Stimulated activated CD4-positive, alpha-beta T cell treated with anti-CD3 and anti-CD28 coated beads, Interleukin-12 subunit alpha, Interleukin-12 subunit beta, amount 100 ng/mL, for 24 hours (primary cell): ENCODE measurements at regions not wholly inside any gene's neighbourhood (a gene's known extent, or its start where the extent isn't known, plus 50 kb on each side); places are given as distances from the start of the nearest gene placed in this dataset.
"Not testable (repeated sequence)": the region's sequence is repeated elsewhere in the genome, so short reads cannot be mapped to it uniquely, and the experiment has no call there.

Experiments
- DNase-seq, 2 experiments: peaks; one replicate each; pipeline ENCODE4 v3.0.0-alpha.2; 2020; ENCODE audit warnings: low read depth in 2 of 2

DNA sequence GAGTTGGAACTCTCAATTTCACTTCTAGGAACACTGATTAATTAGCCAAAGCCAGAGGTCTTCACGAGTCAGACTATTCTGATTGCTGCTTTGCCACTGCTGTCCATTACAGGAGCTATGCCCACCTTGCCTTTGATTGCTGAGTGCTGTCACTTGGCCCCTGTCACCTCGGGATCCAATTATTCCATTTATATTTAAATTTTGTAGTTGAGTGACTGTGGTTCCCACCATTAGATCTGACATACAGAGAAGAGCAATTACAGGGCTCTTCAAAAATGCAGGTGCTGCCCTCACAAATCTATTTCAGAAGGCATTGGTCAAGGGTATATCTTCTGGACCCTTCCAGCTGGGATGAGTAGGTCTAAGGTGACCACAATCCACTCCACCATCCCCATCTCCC lies 200.8 kb downstream of the GJA1 start:
- DNase-seq = not testable (repeated sequence)

GRCh38 chr6:121639021-121639420 lies 203.6 kb downstream of the GJA1 start:
- DNase-seq = no peak

DNA sequence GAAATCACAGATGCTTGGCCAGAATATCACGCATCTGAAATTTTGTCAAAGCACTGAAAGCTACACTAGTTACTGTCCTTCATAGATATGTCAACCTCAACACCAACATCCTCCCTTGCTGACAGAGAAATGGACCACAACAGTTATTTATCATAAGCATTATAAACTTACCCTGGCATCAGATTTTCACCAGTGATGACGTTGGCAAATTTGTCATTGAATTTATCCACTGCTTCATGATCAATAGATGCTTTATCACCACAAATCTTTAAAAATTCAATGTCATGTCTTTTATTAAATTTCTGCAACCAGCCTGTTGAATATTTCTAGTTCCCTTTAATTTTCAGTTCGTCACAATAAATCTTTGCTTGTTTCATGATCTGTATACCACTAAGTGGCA lies 205.7 kb downstream of the GJA1 start:
- DNase-seq = no peak

DNA sequence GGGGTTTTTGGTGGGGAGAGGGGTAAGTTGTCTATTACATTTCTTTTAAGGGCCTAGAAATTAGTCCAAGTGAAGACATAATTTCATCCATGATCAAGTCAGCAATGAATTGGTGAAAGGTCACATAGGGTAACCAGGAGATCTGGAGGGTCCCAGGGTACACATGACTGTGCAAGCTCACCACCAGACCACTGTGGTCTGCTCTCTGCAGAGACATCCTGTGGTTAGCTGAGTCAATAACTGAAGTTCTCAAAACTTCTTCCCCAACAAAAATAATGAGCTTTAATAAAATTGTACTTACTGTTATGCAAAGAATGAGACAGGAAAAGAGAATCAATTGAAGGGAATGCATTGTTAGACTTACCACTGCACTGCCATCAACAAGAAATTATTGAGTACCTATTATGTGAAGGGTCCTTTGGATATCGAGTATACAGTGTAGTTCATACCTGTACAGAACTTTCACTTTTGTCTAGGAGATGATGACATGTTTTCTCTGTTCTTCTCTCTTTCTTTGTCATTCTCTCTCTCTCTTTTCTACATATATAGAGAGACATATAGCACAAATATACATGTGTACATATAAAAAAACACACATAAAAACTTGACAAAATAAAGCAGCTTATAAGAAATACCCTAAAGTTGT lies 209.8 kb downstream of the GJA1 start:
- DNase-seq = no peak

GRCh38 chr6:121647905-121648304 lies 212.5 kb downstream of the GJA1 start:
- no peak for DNase-seq

- no peak for DNase-seq
Measured at GRCh38 chr6:121649951-121650350, 214.5 kb downstream of the GJA1 start.

DNA sequence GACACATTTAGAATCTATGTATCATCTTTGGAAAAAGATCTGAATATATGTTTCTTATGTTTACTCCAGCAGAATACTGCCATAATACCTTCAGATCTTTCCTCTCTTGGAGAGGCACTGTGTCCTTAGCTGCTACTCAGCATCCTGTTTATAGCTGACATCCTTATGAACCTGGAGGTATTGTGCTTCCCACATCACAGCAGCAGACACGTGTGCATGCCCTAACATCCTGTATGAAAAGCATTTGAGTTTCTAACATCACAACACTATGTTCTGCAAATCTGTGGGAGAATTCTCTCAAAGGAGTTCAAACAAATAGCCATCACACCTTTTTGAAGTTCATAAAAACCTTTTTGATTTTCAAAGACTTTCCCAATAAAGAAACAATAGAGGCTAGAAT lies 216.0 kb downstream of the GJA1 start:
- DNase-seq = no peak

- no peak for DNase-seq
Measured at GRCh38 chr6:121652223-121652622, 216.8 kb downstream of the GJA1 start.

GRCh38 chr6:121652726-121653623 lies 217.5 kb downstream of the GJA1 start:
- DNase-seq = no peak

- no peak for DNase-seq
Measured at GRCh38 chr6:121653624-121654008, 218.2 kb downstream of the GJA1 start.

DNA sequence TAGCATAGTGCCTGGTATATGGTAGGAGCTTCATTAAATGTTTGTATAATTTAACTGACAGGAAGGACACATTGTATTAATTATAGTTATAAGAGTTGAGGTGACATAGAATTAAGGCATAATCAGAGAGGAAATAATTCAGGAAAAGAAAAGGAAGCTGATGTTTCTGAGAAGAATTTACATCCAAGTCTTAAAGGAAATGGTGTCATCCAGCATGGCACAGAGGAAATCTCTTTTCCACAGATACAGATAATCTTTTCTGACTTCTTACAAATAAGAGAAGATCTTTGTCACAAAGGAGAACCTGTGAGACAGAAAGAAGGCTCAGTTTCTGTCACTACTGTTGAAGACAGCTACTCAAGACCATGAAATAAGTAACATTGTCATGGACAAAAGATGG lies 222.5 kb downstream of the GJA1 start:
- no peak for DNase-seq

GRCh38 chr6:121660277-121660676 lies 224.8 kb downstream of the GJA1 start:
- DNase-seq = no peak

DNA sequence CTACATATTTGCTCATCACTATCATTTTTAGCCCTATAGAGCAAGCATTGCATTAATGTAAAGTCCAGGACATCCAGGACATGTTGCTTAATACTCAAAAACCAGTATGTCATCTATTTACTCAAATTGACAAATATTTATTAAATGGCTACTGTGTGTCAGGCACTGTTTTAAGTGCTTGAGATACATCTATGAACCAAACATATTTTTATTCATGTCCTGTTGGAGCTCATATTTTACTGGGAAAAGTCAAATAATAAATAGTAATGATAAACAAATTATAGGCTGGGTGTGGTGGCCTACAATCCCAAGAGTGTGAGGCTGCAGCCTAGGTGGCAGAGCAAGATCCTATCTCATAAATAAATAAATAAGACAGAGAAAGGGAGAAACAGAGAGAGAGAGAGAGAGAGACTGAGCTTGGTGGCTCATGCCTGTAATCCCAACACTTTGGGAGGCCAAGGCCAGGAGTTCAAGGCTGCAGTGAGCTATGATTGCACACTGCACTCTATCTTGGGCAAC lies 227.9 kb downstream of the GJA1 start:
- no peak for DNase-seq

- no peak for DNase-seq
Measured at GRCh38 chr6:121664158-121664557, 228.7 kb downstream of the GJA1 start.

GRCh38 chr6:121666814-121667213 lies 231.4 kb downstream of the GJA1 start:
- no peak for DNase-seq

GRCh38 chr6:121668259-121668658 lies 232.8 kb downstream of the GJA1 start:
- no peak for DNase-seq

- DNase-seq = no peak
Measured at GRCh38 chr6:121670511-121670910, 235.1 kb downstream of the GJA1 start.

GRCh38 chr6:121677571-121677970 lies 242.1 kb downstream of the GJA1 start:
- no peak for DNase-seq

GRCh38 chr6:121678245-121678644 lies 242.8 kb downstream of the GJA1 start:
- no peak for DNase-seq

DNA sequence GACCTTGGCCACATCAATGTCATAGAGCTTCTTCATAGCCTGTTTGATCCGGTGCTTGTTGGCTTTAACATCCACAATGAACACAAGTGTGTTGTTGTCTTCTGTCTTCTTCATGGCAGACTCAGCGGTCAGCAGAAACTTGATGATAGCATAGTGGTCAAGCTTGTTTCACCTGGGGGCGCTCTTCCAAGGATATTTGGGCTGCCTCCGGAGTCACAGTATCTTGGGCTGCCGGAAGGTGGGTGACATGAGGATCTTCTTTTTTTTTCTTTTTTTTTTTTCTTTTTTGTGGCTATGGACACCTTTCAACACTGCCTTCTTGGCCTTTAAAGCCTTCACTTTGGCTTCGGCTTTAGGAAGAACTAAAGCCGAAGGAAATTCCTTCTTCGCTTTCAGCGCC lies 244.6 kb downstream of the GJA1 start:
- DNase-seq = no peak

DNA sequence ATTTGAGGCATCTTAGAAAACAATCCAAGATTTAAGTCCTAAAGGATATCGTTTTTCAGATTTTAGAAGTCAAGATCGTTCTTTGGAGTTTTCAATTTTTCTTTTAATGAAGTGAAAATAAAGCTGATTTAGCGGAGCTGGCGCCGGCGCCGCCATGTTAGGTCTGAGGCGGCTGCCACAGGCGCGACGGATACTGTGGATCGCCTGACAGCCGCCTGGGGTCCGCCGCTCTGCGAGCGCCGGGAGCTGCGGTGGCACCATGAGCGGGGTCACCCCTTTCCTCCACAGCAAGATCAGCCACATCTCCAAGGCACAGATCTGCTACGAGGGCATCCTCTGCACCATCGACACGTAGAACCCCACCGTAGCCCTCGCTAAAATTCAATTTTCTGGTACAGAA lies 247.2 kb downstream of the GJA1 start:
- DNase-seq = no peak

DNA sequence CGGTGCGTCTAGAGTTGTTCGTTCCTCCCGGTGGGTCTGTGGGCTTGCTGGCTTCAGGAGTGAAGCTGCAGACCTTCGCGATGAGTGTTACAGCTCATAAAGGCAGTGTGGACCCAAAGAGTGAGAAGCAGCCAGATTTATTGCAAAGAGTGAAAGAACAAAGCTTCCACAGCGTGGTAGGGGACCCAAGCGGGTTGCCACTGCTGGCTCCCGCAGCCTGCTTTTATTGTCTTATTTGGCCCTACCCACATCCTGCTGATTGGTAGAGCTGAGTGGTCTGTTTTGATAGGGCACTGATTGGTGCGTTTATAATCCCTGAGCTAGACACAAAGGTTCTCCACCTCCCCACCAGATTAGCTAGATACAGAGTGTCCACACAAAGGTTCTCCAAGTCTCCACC lies 250.4 kb downstream of the GJA1 start:
- not testable (repeated sequence) for DNase-seq

DNA sequence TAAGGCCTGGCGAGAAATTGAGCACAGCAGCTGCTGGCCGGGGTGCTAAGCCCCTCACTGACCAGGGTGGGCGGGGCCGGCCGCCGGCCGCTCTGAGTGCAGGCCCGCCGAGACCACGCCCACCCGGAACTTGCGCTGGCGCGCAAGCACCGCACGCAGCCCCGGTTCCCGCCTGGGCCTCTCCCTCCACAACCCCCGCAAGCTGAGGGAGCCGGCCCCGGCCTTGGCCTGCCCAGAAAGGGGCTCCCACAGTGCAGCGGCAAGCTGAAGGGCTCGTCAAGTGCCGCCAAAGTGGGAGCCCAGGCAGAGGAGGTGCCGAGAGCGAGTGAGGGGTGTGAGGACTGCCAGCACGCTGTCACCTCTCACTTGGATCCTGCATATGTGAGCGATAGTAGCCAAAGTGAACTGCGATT lies 251.2 kb downstream of the GJA1 start:
- DNase-seq = no peak
